RWPE2 (cell line): ENCODE measurements at regions not wholly inside any gene's neighbourhood (a gene's known extent, or its start where the extent isn't known, plus 50 kb on each side); places are given as distances from the start of the nearest gene placed in this dataset.

Experiments
- ATAC-seq: fragments of 200-7000 bp; cut with Tn5 transposase; 3 replicates; pipeline ENCODE4 v1.9.1; 2021; ENCODE audit warnings: low read depth
- DNase-seq: peaks from one replicate; pipeline ENCODE4 v3.0.0-alpha.2; 2020; ENCODE audit warnings: low spot score
- H3K27ac ChIP-seq: fragments of 450-650 bp; 2 replicates; pipeline ENCODE4 v1.5.1; 2017; ENCODE audit warnings: mild to moderate bottlenecking; ENCODE audit not compliant: poor library complexity, severe bottlenecking
- H3K27me3 ChIP-seq: fragments of 250-450 bp; sonication (Bioruptor Pico); 2 replicates; pipeline ENCODE4 v1.5.1; 2021; ENCODE audit warnings: mild to moderate bottlenecking, moderate library complexity; ENCODE audit not compliant: insufficient read depth, poor library complexity, severe bottlenecking
- H3K36me3 ChIP-seq: fragments of 250-450 bp; sonication (Bioruptor Pico); 2 replicates; pipeline ENCODE4 v1.5.1; 2020; ENCODE audit warnings: low read depth, mild to moderate bottlenecking, moderate library complexity
- H3K4me1 ChIP-seq: fragments of 250-450 bp; sonication (Bioruptor Pico); 2 replicates; pipeline ENCODE4 v1.5.1; 2021; ENCODE audit warnings: mild to moderate bottlenecking, moderate library complexity; ENCODE audit not compliant: insufficient read depth, poor library complexity, severe bottlenecking
- H3K4me3 ChIP-seq: fragments of 250-450 bp; sonication (Bioruptor Pico); 2 replicates; pipeline ENCODE4 v1.5.1; 2021; ENCODE audit warnings: mild to moderate bottlenecking, moderate library complexity; ENCODE audit not compliant: severe bottlenecking
- H3K9me3 ChIP-seq: fragments of 250-450 bp; sonication (Bioruptor Pico); 2 replicates; pipeline ENCODE4 v1.5.1; 2021; ENCODE audit warnings: mild to moderate bottlenecking, moderate library complexity; ENCODE audit not compliant: severe bottlenecking
- TF ChIP-seq, protein P1 (sequence below): fragments of 450-650 bp; IDR thresholded peaks from one replicate; pipeline ENCODE4 v1.5.1; 2017; ENCODE audit warnings: mild to moderate bottlenecking, moderate library complexity; ENCODE audit not compliant: poor library complexity, severe bottlenecking

DNA sequence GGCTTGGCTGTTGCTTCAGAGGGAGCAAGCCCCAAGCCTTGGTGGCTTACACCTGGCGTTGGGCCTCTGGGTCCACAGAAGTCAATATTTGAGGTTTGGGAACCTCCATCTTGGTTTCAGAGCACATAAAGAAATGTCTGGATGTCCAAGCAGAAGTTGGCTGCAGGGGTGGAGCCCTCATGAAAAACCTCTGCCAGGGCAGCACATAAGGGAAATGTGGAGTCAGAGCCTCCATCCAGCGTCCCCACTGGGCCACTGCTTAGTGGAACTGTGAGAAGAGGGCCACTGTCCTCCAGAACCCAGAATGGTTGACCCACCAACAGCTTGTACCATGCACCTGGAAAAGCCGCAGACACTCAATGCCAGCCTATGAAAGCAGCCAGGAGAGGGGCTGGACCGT, 573.5 kb upstream of the ZWINT start:
- H3K4me1 ChIP-seq, result no peaks in the 10 kb centered on the region
- no peak for DNase-seq
- no peak for ATAC-seq
- H3K27me3 ChIP-seq, result no peaks in the 10 kb centered on the region
- H3K9me3 ChIP-seq, result no peaks in the 10 kb centered on the region
- no peak overlapping the region for H3K27ac ChIP-seq
- H3K36me3 ChIP-seq, result no peaks in the 10 kb centered on the region
- no peak overlapping the region for H3K4me3 ChIP-seq
- TF ChIP-seq, protein P1, sequence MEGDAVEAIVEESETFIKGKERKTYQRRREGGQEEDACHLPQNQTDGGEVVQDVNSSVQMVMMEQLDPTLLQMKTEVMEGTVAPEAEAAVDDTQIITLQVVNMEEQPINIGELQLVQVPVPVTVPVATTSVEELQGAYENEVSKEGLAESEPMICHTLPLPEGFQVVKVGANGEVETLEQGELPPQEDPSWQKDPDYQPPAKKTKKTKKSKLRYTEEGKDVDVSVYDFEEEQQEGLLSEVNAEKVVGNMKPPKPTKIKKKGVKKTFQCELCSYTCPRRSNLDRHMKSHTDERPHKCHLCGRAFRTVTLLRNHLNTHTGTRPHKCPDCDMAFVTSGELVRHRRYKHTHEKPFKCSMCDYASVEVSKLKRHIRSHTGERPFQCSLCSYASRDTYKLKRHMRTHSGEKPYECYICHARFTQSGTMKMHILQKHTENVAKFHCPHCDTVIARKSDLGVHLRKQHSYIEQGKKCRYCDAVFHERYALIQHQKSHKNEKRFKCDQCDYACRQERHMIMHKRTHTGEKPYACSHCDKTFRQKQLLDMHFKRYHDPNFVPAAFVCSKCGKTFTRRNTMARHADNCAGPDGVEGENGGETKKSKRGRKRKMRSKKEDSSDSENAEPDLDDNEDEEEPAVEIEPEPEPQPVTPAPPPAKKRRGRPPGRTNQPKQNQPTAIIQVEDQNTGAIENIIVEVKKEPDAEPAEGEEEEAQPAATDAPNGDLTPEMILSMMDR, result no peak

- Histone ChIP-seq H3K27ac (no peak overlapping the region), H3K36me3 (no peaks in the 10 kb centered on the region), H3K4me3 (no peak overlapping the region), H3K4me1 (no peaks in the 10 kb centered on the region), H3K9me3 (no peaks in the 10 kb centered on the region), H3K27me3 (no peaks in the 10 kb centered on the region)
- TF ChIP-seq, protein P1, result no peak
- ATAC-seq (no peak), DNase-seq (no peak)
Measured at GRCh38 chr10:56928714-56929113, 567.7 kb upstream of the ZWINT start.

DNA sequence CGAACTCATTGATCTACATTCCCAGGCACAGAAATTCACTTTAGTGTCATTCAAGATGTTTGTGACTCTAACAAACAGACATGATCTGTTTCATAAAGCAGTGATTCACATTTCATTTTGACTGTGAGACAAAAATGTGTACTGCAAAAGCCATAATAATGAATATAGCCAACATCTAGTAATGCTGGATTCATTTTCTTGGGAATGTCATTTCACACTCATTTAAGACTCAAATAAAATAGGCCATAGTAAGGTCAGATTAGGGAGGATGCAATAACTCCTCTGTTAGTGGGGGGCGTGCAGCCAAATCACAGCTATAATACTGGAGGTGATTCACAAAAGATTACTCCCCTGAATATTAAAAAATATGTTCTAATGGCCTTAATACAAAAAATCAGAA, 566.6 kb upstream of the ZWINT start:
- H3K4me1 ChIP-seq, result no peaks in the 10 kb centered on the region
- no peaks in the 10 kb centered on the region for H3K27me3 ChIP-seq
- H3K36me3 ChIP-seq, result no peaks in the 10 kb centered on the region
- no peak overlapping the region for H3K4me3 ChIP-seq
- no peak for DNase-seq
- TF ChIP-seq, protein P1, result no peak
- H3K27ac ChIP-seq, result no peak overlapping the region
- no peaks in the 10 kb centered on the region for H3K9me3 ChIP-seq
- ATAC-seq, result no peak

GRCh38 chr10:56920601-56921261, 559.7 kb upstream of the ZWINT start:
- Histone ChIP-seq H3K4me1 (no peaks in the 10 kb centered on the region), H3K4me3 (no peak overlapping the region), H3K27ac (no peak overlapping the region), H3K9me3 (no peaks in the 10 kb centered on the region), H3K27me3 (no peaks in the 10 kb centered on the region), H3K36me3 (no peaks in the 10 kb centered on the region)
- no peak for DNase-seq
- ATAC-seq, result no peak
- TF ChIP-seq, protein P1, result no peak

GRCh38 chr10:56912043-56912442, 551.0 kb upstream of the ZWINT start:
- H3K36me3 ChIP-seq, result no peaks in the 10 kb centered on the region
- no peak for DNase-seq
- H3K4me1 ChIP-seq, result no peaks in the 10 kb centered on the region
- no peak overlapping the region for H3K27ac ChIP-seq
- ATAC-seq, result no peak
- H3K9me3 ChIP-seq, result no peaks in the 10 kb centered on the region
- no peaks in the 10 kb centered on the region for H3K27me3 ChIP-seq
- no peak overlapping the region for H3K4me3 ChIP-seq
- TF ChIP-seq, protein P1, result no peak
